ENCODE measurements at regions not wholly inside any gene's neighbourhood (a gene's known extent, or its start where the extent isn't known, plus 50 kb on each side); places are given as distances from the start of the nearest gene placed in this dataset.

GRCh38 chr15:37536967-37537605 lies 397.4 kb upstream of the TMCO5A start:
- Histone ChIP-seq H3K4me1 (no peaks in the 10 kb centered on the region), H3K36me3 (no peaks in the 10 kb centered on the region), H3K27ac (no peak overlapping the region), H3K4me3 (no peak overlapping the region), H3K9me3 (replicated peaks) (no peaks in the 10 kb centered on the region), H3K27me3 (no peaks in the 10 kb centered on the region)
- no peak for DNase-seq

DNA sequence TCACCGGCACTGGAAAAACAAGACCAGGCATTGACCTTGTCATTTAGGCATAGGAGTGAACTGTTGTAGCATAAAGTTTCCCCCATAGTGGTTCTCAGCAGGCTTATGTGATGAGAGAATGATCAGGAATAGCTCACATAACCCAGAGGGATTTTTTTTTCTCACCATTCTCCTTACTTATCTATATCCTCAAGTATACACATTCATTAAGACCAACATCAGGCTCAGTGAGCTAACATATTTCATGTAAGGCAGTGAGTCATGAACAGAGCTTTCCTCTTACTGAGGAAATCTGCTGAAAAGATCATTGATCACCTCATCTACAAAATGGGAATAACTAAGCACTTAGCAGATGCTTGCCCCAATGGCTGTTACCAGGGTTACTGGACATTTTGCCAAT lies 396.6 kb upstream of the TMCO5A start:
- no peaks in the 10 kb centered on the region for H3K9me3 ChIP-seq (replicated peaks)
- H3K36me3 ChIP-seq, result no peaks in the 10 kb centered on the region
- no peaks in the 10 kb centered on the region for H3K4me1 ChIP-seq
- no peaks in the 10 kb centered on the region for H3K27me3 ChIP-seq
- H3K4me3 ChIP-seq, result no peak overlapping the region
- H3K27ac ChIP-seq, result no peak overlapping the region
- no peak for DNase-seq

- no peak overlapping the region for H3K4me3 ChIP-seq
- DNase-seq, result no peak
- no peaks in the 10 kb centered on the region for H3K36me3 ChIP-seq
- no peak overlapping the region for H3K27ac ChIP-seq
- H3K4me1 ChIP-seq, result no peaks in the 10 kb centered on the region
- H3K27me3 ChIP-seq, result no peaks in the 10 kb centered on the region
- no peaks in the 10 kb centered on the region for H3K9me3 ChIP-seq (replicated peaks)
Measured at GRCh38 chr15:37548116-37548515, 386.3 kb upstream of the TMCO5A start.

- no peak overlapping the region for H3K4me3 ChIP-seq
- H3K27me3 ChIP-seq, result no peaks in the 10 kb centered on the region
- H3K4me1 ChIP-seq, result no peaks in the 10 kb centered on the region
- no peak overlapping the region for H3K27ac ChIP-seq
- no peaks in the 10 kb centered on the region for H3K36me3 ChIP-seq
- no peak for DNase-seq
- H3K9me3 ChIP-seq (replicated peaks), result no peaks in the 10 kb centered on the region
Measured at GRCh38 chr15:37550360-37551024, 383.9 kb upstream of the TMCO5A start.

- H3K27me3 ChIP-seq, result no peaks in the 10 kb centered on the region
- no peaks in the 10 kb centered on the region; the same call in 1 of the 2 replicates for H3K4me1 ChIP-seq
- no peak overlapping the region for H3K27ac ChIP-seq
- H3K4me3 ChIP-seq, result no peak overlapping the region
- no peaks in the 10 kb centered on the region for H3K36me3 ChIP-seq
- no peaks in the 10 kb centered on the region for H3K9me3 ChIP-seq (replicated peaks)
- no peak for DNase-seq
Measured at GRCh38 chr15:37572401-37572800, 362.0 kb upstream of the TMCO5A start.

GRCh38 chr15:37574985-37575384 lies 359.5 kb upstream of the TMCO5A start:
- no peaks in the 10 kb centered on the region; the same call in 1 of the 2 replicates for H3K4me1 ChIP-seq
- H3K27ac ChIP-seq, result no peak overlapping the region
- no peaks in the 10 kb centered on the region for H3K27me3 ChIP-seq
- DNase-seq, result no peak
- no peaks in the 10 kb centered on the region for H3K9me3 ChIP-seq (replicated peaks)
- H3K4me3 ChIP-seq, result no peak overlapping the region
- no peaks in the 10 kb centered on the region for H3K36me3 ChIP-seq

GRCh38 chr15:37576952-37577351 lies 357.5 kb upstream of the TMCO5A start:
- no peaks in the 10 kb centered on the region; the same call in 1 of the 2 replicates for H3K4me1 ChIP-seq
- no peaks in the 10 kb centered on the region for H3K36me3 ChIP-seq
- H3K27me3 ChIP-seq, result no peaks in the 10 kb centered on the region
- H3K9me3 ChIP-seq (replicated peaks), result no peaks in the 10 kb centered on the region
- H3K27ac ChIP-seq, result no peak overlapping the region
- H3K4me3 ChIP-seq, result no peak overlapping the region
- DNase-seq, result no peak

- Histone ChIP-seq H3K36me3 (no peaks in the 10 kb centered on the region), H3K4me3 (no peak overlapping the region), H3K27me3 (no peaks in the 10 kb centered on the region), H3K4me1 (0 out of 2 replicates have a peak, but pooled peaks cover 6% of the 10 kb centered on the region), H3K9me3 (replicated peaks) (no peaks in the 10 kb centered on the region), H3K27ac (no peak overlapping the region)
- DNase-seq, result no peak
Measured at GRCh38 chr15:37581866-37582532, 352.4 kb upstream of the TMCO5A start.

GRCh38 chr15:37582852-37583251 lies 351.6 kb upstream of the TMCO5A start:
- Histone ChIP-seq H3K4me1 (0 out of 2 replicates have a peak, but pooled peaks cover 6% of the 10 kb centered on the region), H3K36me3 (no peaks in the 10 kb centered on the region), H3K27me3 (no peaks in the 10 kb centered on the region), H3K27ac (no peak overlapping the region), H3K9me3 (replicated peaks) (no peaks in the 10 kb centered on the region), H3K4me3 (no peak overlapping the region)
- no peak for DNase-seq

DNA sequence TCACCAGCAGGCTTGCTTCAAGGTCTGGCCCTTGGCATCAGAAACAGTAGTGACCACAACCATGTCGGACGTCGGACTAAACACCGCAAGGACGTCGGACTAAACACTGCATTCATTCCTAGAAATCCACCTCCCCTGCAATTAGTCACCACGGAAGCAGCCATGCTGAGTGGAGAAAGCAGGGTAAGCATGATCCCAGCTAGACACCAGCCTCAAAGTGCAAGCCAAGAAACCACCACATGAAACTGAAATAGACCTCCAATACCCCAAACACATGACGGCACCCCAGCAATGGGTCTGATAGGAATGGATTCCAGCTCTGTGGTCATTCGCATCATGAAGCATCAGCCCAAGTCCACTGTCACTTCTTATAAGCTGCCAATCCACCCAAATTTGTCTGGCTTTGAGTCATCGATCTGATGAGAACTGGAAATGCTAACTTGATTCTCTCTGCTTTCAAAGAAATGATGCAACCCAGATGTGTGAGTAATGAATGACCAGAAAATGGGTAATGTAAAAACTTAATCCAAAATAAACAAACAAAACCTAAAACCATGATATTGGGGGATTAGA lies 348.3 kb upstream of the TMCO5A start:
- Histone ChIP-seq H3K36me3 (no peaks in the 10 kb centered on the region), H3K4me3 (no peak overlapping the region), H3K27me3 (no peaks in the 10 kb centered on the region), H3K4me1 (0 out of 2 replicates have a peak, but pooled peaks cover 6% of the 10 kb centered on the region), H3K27ac (peak overlapping the region; percentile 9; the same call in 1 of the 2 replicates), H3K9me3 (replicated peaks) (no peaks in the 10 kb centered on the region)
- no peak for DNase-seq

DNA sequence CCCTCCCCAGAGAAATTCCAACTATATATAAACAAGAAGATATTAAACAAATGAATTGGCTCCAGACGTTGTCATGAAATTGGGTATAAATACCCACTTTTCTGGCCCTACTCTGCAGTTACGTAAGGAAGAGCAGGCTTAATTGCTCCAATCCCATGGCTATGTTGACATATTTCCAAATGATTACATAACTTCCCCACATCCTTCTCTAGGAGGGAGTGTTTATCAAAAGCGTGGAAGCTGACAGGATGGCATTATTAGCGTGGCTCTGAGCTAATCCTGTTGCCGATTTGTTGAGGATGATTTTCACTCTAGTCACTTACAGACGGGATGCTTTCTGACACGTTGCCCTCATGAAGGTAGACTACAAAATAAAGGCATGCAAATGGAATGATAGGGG lies 347.5 kb upstream of the TMCO5A start:
- peak overlapping the region; percentile 22; the same call in 1 of the 2 replicates for H3K27ac ChIP-seq
- no peaks in the 10 kb centered on the region for H3K9me3 ChIP-seq (replicated peaks)
- no peak overlapping the region; the same call in 1 of the 2 replicates for H3K4me3 ChIP-seq
- H3K4me1 ChIP-seq, result 0 out of 2 replicates have a peak, but pooled peaks cover 6% of the 10 kb centered on the region
- DNase-seq, result peak in 1 of 2 experiments; percentile 29
- no peaks in the 10 kb centered on the region for H3K27me3 ChIP-seq
- no peaks in the 10 kb centered on the region for H3K36me3 ChIP-seq

- Histone ChIP-seq H3K27ac (no peak overlapping the region), H3K4me1 (peaks cover 5% of the 10 kb centered on the region; the same call in 1 of the 2 replicates), H3K4me3 (no peak overlapping the region)
Measured at GRCh38 chr15:37594417-37594816, 340.0 kb upstream of the TMCO5A start.

GRCh38 chr15:37595426-37595970 lies 338.9 kb upstream of the TMCO5A start:
- peak overlapping the region; percentile 17; the same call in 1 of the 2 replicates for H3K4me3 ChIP-seq
- 0 out of 2 replicates have a peak, but pooled peaks cover 5% of the 10 kb centered on the region for H3K27me3 ChIP-seq
- H3K9me3 ChIP-seq (replicated peaks), result no peaks in the 10 kb centered on the region
- H3K27ac ChIP-seq, result peak overlapping the region; percentile 23; the same call in 1 of the 2 replicates
- no peaks in the 10 kb centered on the region for H3K36me3 ChIP-seq
- peak in 1 of 2 experiments; percentile 8 for DNase-seq
- H3K4me1 ChIP-seq, result peaks cover 5% of the 10 kb centered on the region; the same call in 1 of the 2 replicates

More at GRCh38 chr15:37594417-37594816, 340.0 kb upstream of the TMCO5A start:
- DNase-seq, result no peak
- Histone ChIP-seq H3K36me3 (no peaks in the 10 kb centered on the region), H3K9me3 (replicated peaks) (no peaks in the 10 kb centered on the region), H3K27me3 (0 out of 2 replicates have a peak, but pooled peaks cover 5% of the 10 kb centered on the region)

DNA sequence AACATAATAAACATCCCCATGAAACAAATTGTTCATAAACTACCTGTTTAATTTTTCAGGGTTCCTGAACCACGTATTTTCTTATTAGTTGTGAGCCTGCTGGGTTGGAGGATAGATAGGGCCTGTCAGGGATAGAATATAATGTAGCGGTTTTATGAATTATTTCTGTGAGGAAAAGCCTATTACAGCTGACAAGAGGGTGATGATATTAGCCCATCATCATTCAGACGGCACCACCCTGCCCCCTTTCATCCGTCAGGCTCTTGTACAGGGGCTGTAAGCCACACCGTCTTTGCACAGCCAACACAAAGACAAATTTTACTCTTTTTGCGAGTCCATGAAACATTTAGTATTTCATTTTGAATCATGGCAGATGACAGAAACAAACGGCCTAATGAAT lies 335.3 kb upstream of the TMCO5A start:
- peaks cover 5% of the 10 kb centered on the region; the same call in 1 of the 2 replicates for H3K4me1 ChIP-seq
- no peaks in the 10 kb centered on the region for H3K36me3 ChIP-seq
- no peak overlapping the region for H3K27ac ChIP-seq
- DNase-seq, result no peak
- H3K27me3 ChIP-seq, result 0 out of 2 replicates have a peak, but pooled peaks cover 5% of the 10 kb centered on the region
- no peaks in the 10 kb centered on the region for H3K9me3 ChIP-seq (replicated peaks)
- no peak overlapping the region for H3K4me3 ChIP-seq
